ENCODE measurements at regions not wholly inside any gene's neighbourhood (a gene's known extent, or its start where the extent isn't known, plus 50 kb on each side); places are given as distances from the start of the nearest gene placed in this dataset.
A peak's percentile ranks its signal among the peaks of the same experiment; 100 is the strongest.

- no peak for TF ChIP-seq POLR2A (IDR thresholded peaks at IDR 0.05)
- peak in 2 of 5 experiments; percentile 13 to 19 for TF ChIP-seq CTCF (IDR thresholded peaks at IDR 0.05)
- peak in 1 of 2 donors; percentile 47 for TF ChIP-seq EP300 (IDR thresholded peaks at IDR 0.05)
Observed at GRCh38 chr16:85234310-85235204, 122.3 kb upstream of the CIBAR2 start.
